GM18909 (cell line): ENCODE measurements at regions not wholly inside any gene's neighbourhood (a gene's known extent, or its start where the extent isn't known, plus 50 kb on each side); places are given as distances from the start of the nearest gene placed in this dataset.
"Not testable (repeated sequence)": the region's sequence is repeated elsewhere in the genome, so short reads cannot be mapped to it uniquely, and the experiment has no call there.

ENCODE experiments used
- ATAC-seq: cut with Tn5 transposase; IDR thresholded peaks from one replicate; pipeline ENCODE4 v1.9.1; 2021; ENCODE audit warnings: mild to moderate bottlenecking; ENCODE audit not compliant: unreplicated experiment, poor library complexity

DNA sequence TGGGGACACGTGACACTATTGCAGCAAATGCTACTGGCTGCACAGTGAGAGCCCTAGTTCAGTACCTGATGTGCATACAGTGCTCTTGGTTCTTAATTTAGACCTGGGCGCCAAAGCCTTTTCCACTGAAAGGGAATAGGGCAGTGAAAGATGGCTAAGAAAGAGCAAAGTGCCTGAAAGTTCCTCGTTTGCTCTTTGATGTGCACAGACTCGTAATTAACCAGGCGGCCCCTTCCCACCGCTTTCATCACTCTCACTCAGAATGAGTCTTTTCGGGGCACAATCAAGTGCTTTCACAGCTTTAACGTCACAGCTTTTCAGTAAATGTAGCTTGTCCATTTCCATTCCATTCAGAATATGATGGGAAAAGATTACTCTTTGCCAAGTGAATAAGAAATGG lies 116.6 kb upstream of the ADRA1B start:
- no peak for ATAC-seq

DNA sequence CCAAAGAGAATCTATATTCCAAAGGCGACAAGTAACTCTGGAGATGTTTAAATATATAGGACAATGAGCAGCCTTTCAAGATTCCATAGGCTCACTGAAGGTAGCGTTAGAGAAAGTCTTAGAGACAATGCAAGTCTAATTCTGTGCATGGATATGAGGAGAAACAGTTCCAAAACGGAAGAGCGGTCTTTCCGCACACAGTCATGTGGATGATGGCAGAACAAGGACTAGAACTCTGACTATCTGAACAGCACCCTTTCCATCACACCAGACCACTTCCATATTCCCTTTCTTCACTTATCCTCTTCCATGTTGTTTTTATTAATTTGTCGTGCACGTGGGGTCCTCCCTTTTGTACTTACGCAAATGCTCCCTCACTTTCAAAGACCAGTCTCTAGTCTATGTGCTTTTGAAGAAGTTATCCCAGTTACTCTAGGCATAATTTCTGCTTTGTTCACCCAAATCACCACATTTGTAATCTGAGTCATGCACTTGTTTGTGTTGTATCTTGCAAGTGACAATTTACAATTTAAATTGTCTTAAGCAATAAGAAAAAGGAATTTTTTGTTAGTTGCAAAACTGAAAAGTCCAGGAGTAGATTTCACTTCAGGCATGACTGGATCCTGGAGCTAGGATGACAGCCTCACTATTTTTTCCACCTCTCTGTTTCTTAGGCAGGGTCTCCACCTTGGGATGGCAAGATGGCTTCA lies 116.0 kb upstream of the ADRA1B start:
- ATAC-seq, result no peak

GRCh38 chr5:159801303-159801702 lies 115.0 kb upstream of the ADRA1B start:
- no peak for ATAC-seq

DNA sequence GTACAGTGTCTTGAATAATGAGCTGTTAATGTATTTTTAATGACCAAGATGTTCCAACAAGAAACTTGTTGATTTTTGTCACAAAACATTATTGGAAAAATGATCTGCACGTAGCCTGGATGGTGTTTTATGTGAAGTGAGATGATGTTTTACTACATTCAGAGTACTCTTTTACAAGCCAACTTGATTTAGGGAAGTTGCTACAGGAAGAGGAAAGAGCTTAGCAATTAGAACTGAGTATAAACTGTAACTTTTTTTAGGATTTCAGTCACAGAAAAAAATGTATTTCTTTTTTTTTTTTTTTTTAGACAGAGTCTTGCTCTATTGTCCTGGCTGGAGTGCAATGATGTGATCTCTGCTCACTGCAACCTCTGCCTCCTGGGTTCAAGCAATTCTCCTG lies 113.6 kb upstream of the ADRA1B start:
- ATAC-seq, result no peak

GRCh38 chr5:159804121-159804520 lies 112.2 kb upstream of the ADRA1B start:
- no peak for ATAC-seq

DNA sequence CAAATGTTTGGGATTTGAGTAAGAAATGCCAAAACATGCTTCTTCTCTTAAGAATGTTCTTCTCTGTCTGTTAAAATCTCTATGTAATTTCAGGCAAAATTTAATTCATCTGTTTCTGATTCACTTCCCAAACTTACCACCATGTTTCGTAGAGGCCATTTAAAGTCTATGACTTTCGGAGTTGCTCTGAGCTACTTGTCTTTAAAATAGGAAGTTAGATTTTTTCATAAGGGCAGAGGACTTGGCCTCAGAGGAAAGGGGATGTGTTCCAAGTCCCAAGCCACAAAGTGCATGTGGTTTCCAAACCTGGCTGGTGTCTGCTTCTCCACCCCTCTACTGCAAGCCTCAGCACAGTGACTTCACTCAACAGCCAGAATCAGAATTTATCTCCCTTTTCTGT lies 111.3 kb upstream of the ADRA1B start:
- no peak for ATAC-seq

DNA sequence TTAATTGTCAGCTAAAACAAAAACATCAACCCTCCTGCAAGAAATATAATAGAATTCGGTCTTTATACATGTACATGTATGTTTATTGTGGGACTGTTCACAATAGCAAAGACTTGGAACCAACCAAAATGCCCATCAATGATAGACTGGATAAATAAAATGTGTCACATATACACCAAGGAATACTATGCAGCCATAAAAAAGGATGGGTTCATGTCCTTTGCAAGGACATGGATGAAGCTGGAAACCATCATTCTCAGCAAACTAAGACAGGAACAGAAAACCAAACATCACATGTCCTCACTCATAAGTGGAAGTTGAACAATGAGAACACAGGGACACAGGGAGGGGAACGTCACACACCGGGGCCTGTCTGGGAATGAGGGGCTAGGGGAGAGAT lies 109.1 kb upstream of the ADRA1B start:
- ATAC-seq, result not testable (repeated sequence)

DNA sequence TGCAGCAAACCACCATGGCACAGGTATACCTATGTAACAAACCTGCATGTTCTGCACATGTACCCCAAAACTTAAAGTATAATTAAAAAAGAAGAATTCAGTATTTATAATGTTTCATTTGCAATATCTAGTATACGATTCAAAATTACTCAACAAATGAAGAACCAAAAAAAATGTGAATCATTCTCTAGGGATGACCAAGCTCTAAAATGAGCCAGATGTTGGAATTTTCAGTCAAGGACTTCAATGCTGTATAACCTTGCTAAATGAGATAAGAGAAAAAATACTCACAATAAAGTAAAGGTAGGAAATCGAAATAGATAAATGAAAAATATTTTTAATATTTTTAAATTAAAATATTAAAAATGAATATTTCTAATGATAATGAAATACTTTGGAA lies 108.7 kb upstream of the ADRA1B start:
- ATAC-seq, result no peak

DNA sequence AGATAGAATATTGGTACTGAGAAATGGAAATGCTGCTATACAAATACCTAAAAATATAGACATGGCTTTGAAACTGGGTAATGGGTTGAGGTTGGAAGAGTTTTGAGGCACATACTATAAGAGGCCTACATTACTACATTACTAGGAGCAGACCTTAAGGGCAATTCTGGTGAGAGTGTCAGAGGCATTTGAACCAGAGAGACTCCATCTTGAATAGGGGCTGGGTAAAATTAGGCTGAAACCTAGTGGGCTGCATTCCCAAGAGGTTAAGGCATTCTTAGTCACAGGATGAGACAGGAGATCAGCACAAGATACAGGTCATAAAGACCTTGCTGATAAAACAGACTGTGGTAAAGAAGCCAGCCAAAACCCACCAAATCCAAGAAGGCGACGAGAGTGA lies 104.6 kb upstream of the ADRA1B start:
- no peak for ATAC-seq

GRCh38 chr5:159812759-159813158 lies 103.5 kb upstream of the ADRA1B start:
- ATAC-seq, result not testable (repeated sequence)

DNA sequence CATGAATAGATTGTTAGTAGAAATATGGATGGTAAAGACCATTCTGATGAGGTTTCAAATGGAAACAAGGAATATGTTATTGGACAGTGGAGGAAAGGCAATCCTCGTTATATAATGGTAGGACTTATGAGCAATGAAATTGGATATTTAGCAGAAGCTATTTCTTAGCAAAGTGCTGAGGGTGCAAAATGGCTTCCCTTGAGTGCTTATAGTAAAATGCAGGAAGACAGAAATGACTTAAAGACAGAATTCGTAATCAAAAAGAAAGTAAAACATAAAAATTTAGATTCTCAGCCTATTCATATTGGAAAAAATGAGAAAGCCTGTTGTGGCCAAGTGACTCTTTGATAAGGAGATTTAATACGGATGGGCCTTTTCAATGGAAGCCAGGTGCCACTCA lies 102.1 kb upstream of the ADRA1B start:
- no peak for ATAC-seq

DNA sequence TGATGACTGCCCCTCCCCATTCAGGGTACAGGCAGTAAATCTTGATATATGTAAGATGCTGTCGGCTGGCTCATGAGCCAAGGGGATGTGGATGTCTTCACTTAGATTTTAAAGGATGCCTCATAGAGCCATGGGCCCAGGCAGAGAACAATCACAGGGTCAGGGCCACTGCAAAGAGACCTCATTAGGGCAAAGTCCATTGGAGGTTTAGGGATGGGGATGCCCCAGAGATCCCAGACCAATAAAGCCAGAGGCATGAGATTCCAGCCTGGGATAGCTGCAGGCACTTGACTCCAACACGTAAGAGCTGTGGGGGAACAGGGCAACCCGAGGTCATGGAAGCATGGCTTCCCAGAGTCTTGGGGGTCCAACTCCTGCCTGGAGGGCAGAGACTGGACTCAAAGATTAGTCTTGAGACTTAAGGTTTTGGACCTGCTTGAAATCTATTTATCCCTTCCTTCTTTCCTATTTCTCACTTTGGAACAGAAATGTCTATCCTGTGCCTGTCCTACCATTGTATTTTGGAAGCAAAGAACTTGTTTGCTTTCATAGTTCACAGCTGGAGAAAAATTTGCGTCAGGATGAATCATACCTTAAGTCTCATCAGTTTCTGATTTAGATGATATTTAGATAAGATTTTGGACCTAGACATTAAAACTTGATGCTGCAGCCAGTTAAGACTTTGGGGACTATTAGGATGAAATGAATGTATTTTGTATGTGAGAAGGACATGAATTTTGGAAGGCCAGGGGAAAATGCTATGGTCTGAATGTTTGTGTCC lies 101.3 kb upstream of the ADRA1B start:
- ATAC-seq, result no peak

- no peak for ATAC-seq
These were observed 98.8 kb upstream of the ADRA1B start for GRCh38 chr5:159817262-159818029.

- no peak for ATAC-seq
These were observed 96.5 kb upstream of the ADRA1B start for GRCh38 chr5:159819591-159820411.

- no peak for ATAC-seq
These were observed 95.6 kb upstream of the ADRA1B start for GRCh38 chr5:159820692-159821091.

DNA sequence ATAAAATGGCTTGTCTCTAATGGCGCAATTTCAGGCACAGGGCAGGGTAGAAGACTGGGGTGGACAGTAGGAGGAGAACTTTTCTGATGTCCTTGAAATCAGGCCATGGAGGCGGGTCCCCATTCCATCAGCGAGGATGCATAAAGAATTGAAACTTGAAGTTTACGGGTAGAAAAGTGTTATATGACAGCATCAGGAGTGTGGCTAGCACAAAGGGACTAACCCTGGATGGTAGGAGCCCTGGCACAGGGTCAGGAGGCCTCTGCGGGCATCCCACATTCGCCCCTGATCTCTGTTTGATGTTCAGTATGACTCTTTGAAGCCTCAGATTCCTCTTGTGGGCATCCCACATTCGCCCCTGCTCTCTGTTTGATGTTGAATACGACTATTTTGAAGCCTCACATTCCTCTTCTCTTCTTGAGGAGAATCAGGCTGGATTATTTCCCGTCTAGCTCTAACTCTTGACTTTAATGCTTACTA lies 94.8 kb upstream of the ADRA1B start:
- no peak for ATAC-seq

GRCh38 chr5:159824188-159825161 lies 91.8 kb upstream of the ADRA1B start:
- ATAC-seq, result no peak

DNA sequence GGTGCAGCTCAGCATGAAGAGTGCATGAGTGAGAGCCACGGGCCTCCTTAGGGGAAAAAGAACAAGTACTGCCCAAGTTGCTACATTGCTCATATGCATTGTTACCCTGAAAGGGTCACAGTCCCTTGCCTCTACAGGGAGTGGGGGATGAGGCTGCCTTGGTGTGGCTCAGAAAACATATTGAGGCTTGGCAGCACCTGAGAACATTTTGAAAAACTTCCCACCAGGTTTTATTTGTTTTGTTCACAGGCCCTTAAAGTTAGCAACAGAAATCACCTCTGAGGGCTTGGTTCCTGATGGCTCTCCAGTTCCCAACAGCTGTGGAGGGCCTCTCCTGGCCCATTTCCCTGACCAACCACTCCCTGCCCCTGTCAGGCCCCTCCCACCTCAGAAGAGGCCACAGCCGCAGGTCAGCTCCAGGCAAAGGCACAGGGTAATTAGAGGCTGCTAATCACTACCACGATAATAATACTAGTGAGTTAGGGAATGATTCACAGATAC lies 90.7 kb upstream of the ADRA1B start:
- ATAC-seq, result no peak
